Upper lobe of right lung (tissue), 1 donor: ENCODE measurements at regions not wholly inside any gene's neighbourhood (a gene's known extent, or its start where the extent isn't known, plus 50 kb on each side); places are given as distances from the start of the nearest gene placed in this dataset.

Experiments used
- ATAC-seq: fragments of 200-7000 bp; cut with Tn5 transposase; one replicate; pipeline ENCODE4 v1.9.1; 2020; ENCODE audit warnings: mild to moderate bottlenecking, moderate library complexity
- DNase-seq: peaks from one replicate; pipeline ENCODE4 v3.0.0-alpha.2; 2020
- H3K27ac ChIP-seq: fragments of 200-600 bp; one replicate; pipeline ENCODE4 v1.8.0; 2022
- H3K27me3 ChIP-seq: fragments of 200-600 bp; one replicate; pipeline ENCODE4 v1.8.0; 2022; ENCODE audit warnings: mild to moderate bottlenecking
- H3K36me3 ChIP-seq: fragments of 200-600 bp; one replicate; pipeline ENCODE4 v1.8.0; 2022
- H3K4me1 ChIP-seq: fragments of 200-600 bp; one replicate; pipeline ENCODE4 v1.8.0; 2022
- H3K4me3 ChIP-seq: fragments of 200-600 bp; one replicate; pipeline ENCODE4 v1.8.0; 2022; ENCODE audit warnings: mild to moderate bottlenecking
- H3K9me3 ChIP-seq: fragments of 200-600 bp; one replicate; pipeline ENCODE4 v1.8.0; 2022
- CTCF ChIP-seq: fragments of 200-600 bp; IDR thresholded peaks from one replicate; pipeline ENCODE4 v1.8.0; 2022; ENCODE audit warnings: antibody characterized with exemption
- intact Hi-C: fragments of 100-400 bp; cut with DNase I; formaldehyde crosslinking; loops from one replicate; pipeline ENCODE4 v1.11.0; 2022
- donor health status: DM: no; HTN: yes; CAD: no; lungs with severe emphysema.

DNA sequence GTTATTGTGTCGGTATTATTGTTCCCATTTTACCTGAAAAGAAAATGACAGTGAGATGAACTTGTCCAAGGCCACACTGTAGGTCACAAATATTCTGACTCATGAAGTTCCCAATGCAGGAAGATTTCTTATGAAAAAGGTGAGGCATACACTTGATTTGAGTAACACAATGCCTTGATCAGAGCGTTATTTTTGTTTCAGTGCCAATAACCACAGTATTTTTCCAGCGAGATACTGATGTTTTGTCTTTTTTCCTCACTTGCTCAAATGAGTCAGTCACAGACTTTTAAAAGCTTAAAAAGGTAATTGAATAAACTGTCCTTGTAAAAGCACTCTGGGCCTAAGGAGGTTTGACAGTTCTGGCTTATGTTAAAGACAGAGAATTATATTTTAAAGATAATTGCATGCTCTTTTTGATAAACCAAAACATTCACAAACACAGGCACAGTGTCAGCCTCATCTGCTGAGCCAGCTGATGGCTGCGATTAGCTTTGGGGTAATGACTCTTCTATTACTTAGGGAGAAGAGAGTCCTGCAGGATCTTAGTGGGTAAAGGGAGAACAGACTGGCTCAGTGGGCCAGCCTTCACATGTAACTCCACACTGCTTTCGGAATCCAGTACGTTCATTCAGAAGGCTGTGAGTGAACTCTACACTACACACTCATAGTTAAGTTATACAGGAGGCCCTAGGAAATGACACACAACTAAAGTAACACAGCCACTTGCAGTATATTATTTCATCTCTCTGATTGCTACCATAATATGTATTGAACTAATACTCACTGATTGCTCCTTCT, 165.5 kb upstream of the CD180 start:
- Histone ChIP-seq H3K9me3 (no peaks in the 10 kb centered on the region), H3K4me3 (no peak overlapping the region), H3K36me3 (no peaks in the 10 kb centered on the region), H3K27ac (no peak overlapping the region), H3K4me1 (peaks cover 2% of the 10 kb centered on the region), H3K27me3 (no peaks in the 10 kb centered on the region)
- intact Hi-C loops = no loop called here
- no peak for TF ChIP-seq CTCF
- DNase-seq = no peak
- no peak for ATAC-seq

GRCh38 chr5:67360047-67360446, 163.4 kb upstream of the CD180 start:
- intact Hi-C loops = no loop called here

DNA sequence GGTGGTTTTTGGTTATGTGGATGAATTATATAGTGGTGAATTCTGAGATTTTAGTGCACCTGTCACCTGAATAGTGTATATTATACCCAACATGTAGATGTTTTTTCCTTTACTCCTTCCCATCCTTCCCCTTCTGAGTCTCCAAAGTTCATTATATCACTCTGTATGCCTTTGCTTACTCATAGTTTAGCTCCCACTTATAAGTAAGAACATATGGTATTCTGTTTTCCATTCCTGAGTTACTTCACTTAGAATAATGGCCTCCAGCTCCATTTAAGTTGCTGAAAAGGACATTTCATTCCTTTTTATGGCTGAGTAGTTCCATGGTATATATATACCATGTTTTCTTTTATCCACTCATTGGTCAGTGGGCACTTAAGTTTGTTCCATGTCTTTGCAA, 161.6 kb upstream of the CD180 start:
- no peak for ATAC-seq
- no peak for DNase-seq
- no peak overlapping the region for H3K4me3 ChIP-seq
- no peaks in the 10 kb centered on the region for H3K27me3 ChIP-seq
- TF ChIP-seq CTCF = no peak
- no peaks in the 10 kb centered on the region for H3K36me3 ChIP-seq
- intact Hi-C loops = no loop called here
- H3K27ac ChIP-seq = no peak overlapping the region
- H3K9me3 ChIP-seq = no peaks in the 10 kb centered on the region
- H3K4me1 ChIP-seq = peaks cover 10% of the 10 kb centered on the region

More at GRCh38 chr5:67360047-67360446, 163.4 kb upstream of the CD180 start:
- TF ChIP-seq CTCF = no peak
- Histone ChIP-seq H3K4me1 (peaks cover 2% of the 10 kb centered on the region), H3K4me3 (no peak overlapping the region), H3K36me3 (no peaks in the 10 kb centered on the region), H3K27ac (no peak overlapping the region), H3K9me3 (no peaks in the 10 kb centered on the region), H3K27me3 (no peaks in the 10 kb centered on the region)
- no peak for DNase-seq
- ATAC-seq = no peak

DNA sequence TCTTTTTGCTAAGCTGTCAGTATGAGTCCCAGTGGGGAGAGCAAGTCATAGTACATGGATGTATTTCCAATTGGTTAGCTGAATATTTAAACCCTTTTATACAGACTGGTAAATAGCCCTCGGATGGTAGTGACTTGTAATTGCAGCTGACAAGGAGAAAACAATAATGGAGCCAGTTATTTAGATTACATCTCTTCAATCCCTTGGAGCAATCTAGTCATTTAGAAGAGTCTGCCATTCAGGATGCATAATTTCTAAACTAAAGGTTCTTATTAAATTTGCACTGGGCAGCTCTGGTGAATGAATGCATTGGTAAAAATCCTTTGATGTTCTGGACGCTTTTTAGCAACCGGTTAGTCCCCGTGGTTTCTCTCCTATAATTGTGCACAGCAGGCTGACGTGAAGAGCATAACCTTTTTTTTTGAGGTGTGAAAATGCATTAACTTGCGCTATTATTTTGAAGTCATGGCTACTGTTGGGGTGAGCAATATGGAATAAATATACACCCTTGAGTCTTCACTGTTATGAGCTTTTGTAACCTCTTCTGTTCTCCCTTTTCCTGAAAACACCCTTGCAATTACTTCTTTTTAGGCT, 158.6 kb upstream of the CD180 start:
- Histone ChIP-seq H3K4me1 (peaks cover 21% of the 10 kb centered on the region), H3K9me3 (no peaks in the 10 kb centered on the region), H3K27me3 (no peaks in the 10 kb centered on the region), H3K36me3 (no peaks in the 10 kb centered on the region), H3K4me3 (no peak overlapping the region), H3K27ac (no peak overlapping the region)
- no peak for DNase-seq
- no peak for ATAC-seq
- no peak for TF ChIP-seq CTCF
- intact Hi-C loops = no loop called here

- ATAC-seq (peak; percentile 81), DNase-seq (no peak)
- TF ChIP-seq CTCF = no peak
- Histone ChIP-seq H3K36me3 (no peaks in the 10 kb centered on the region), H3K9me3 (no peaks in the 10 kb centered on the region), H3K27ac (no peak overlapping the region), H3K4me3 (no peak overlapping the region), H3K4me1 (peaks cover 21% of the 10 kb centered on the region), H3K27me3 (no peaks in the 10 kb centered on the region)
- intact Hi-C loops = no loop called here
Observed at GRCh38 chr5:67353500-67354450, 157.2 kb upstream of the CD180 start.
